Right kidney (tissue), 1 donor: ENCODE measurements at regions not wholly inside any gene's neighbourhood (a gene's known extent, or its start where the extent isn't known, plus 50 kb on each side); places are given as distances from the start of the nearest gene placed in this dataset.
"Not testable (repeated sequence)": the region's sequence is repeated elsewhere in the genome, so short reads cannot be mapped to it uniquely, and the experiment has no call there.

Experiments used
- DNase-seq: peaks from one replicate; pipeline ENCODE4 v3.0.0-alpha.2; 2016

DNA sequence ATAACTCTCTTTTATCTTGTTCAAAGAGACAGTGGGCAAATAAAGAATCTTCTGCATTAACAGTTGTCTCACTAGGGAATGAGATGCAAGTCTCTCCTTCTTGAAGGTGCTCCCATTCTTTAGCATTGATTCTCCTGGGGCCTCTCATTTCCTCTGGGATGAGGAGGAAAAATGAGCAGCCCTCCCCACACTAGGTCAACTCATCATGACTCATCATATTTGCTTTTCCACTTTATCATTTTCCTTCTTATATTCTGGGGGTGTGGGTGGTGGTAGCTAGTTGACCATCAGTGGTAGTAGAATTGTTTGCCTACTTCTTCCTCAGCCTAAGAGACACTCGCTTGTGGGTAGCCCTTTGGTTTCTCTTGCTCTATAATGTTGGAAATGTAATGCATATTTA lies 182.0 kb upstream of the C1orf87 start:
- no peak for DNase-seq

DNA sequence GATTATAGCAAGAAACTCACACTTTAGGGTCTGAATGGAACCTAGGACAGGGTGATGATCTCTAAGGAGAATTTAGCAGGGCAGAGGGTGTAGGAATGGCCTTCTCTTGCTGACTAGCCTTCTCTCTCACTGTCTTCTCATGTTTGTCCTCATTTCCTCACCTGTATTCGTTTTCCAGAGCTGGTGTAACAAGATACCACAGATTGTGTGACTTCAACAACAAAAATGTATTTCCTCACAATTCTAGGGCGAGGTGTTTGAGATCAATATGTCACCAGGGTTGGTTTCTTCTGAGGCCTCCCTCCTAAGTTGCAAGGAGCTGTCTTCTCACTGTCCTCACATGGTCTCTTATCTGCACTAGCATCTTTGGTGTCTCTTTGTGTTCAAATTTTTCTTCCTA lies 177.9 kb upstream of the C1orf87 start:
- DNase-seq, result no peak

GRCh38 chr1:60247467-60247866 lies 173.9 kb upstream of the C1orf87 start:
- DNase-seq, result not testable (repeated sequence)

- DNase-seq, result no peak
These were observed 171.8 kb upstream of the C1orf87 start for GRCh38 chr1:60245324-60245723.

- no peak for DNase-seq
These were observed 171.3 kb upstream of the C1orf87 start for GRCh38 chr1:60244906-60245305.

DNA sequence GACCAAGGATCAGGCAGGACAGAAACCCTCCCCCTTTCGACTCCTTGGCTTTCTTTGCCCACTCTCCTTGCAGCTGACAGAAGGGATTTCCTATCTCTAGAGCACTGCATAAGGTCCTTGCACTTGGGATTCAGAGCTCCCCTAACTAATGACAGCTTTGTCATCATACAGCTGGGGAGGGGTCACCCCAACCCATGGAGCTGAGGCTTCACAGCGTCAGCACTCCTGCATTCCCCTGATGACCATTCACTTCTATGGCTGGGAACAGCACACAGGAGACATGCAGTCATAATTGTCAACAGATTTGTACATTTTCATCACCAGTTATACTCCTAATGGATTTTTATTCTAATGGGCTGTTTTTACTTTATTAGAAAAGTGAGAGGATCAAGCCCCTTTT lies 161.7 kb upstream of the C1orf87 start:
- DNase-seq, result no peak

GRCh38 chr1:60234776-60235175 lies 161.2 kb upstream of the C1orf87 start:
- no peak for DNase-seq

- no peak for DNase-seq
These were observed 156.3 kb upstream of the C1orf87 start for GRCh38 chr1:60229821-60230220.

- DNase-seq, result no peak
These were observed 154.5 kb upstream of the C1orf87 start for GRCh38 chr1:60228041-60228491.

DNA sequence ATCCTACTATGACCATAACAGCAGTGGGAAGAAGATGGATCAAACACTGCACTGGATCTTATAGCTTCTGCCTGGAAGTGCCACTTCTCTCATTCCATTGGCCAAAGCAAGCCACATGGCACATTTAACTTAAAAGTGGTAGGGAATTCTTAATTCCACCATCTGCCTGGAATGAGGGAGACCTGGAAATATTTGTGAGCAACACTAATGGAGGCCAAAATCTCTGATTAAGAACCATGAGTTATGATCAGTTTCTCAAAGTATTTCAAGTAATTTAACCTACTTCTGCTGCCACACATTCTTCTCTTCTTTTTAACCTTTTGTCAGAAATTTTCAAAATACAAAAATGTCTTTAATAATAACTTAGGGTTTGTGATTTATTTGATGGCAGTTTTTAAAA lies 154.0 kb upstream of the C1orf87 start:
- DNase-seq, result no peak

DNA sequence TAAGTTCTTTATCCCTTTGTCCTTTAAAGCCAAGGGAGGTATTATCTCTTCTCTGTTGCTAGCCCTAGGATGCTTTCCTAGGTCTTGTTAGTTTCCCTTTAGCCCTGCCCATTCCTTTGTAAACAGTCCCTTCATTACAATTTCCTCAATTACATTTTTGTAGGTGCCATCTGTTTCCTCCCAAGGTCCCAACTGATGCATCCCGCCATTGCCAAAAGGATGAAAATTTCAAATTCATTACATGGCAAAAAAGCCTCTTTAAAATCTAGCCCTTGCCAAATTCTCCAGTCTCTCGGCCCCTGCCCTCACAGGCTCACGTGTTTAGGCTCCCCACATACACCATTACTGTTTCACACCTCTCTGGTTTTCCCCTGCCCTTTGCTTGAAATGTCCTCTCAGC lies 151.9 kb upstream of the C1orf87 start:
- no peak for DNase-seq

GRCh38 chr1:60224523-60224922 lies 151.0 kb upstream of the C1orf87 start:
- no peak for DNase-seq

GRCh38 chr1:60223158-60223557 lies 149.6 kb upstream of the C1orf87 start:
- DNase-seq, result no peak

GRCh38 chr1:60222360-60223115 lies 149.0 kb upstream of the C1orf87 start:
- DNase-seq, result no peak

DNA sequence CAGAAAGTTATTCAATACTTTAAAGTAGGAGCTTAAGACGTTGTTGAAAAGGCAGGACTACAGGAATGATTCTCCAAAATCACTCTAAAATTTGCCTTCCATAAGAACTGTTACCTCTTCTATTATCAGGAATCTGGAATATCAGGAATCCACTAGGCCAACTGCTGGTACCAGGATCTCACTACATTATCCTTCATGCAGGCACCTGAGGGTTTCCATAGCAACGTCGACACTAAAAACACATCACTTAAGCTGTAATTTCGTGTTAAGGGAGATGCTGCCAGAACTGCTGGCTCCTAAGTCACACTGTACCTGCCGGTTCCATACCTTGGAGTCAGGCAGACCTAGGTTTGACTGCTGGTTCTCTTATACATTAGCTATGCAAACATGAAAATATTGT lies 139.7 kb upstream of the C1orf87 start:
- no peak for DNase-seq

- no peak for DNase-seq
These were observed 122.5 kb upstream of the C1orf87 start for GRCh38 chr1:60196026-60196425.

GRCh38 chr1:60185684-60186083 lies 112.1 kb upstream of the C1orf87 start:
- DNase-seq, result no peak

DNA sequence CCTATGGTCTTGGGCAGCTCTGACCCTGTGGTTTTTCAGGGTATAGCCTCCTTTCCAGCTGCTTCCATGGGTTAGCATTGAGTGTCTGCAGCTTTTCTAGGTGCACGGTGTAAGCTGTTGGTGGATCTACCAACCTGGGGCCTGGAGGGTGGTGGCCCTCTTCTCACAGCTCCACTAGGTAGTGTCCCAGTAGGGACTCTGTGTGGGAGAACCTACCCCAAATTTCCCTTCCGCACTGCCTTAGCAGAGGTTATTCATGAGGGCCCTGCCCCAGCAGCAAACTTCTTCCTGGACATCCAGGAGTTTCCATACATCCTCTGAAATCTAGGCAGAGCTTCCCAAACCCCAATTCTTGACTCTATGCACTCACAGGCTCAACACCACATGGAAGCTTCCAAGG lies 111.0 kb upstream of the C1orf87 start:
- no peak for DNase-seq

DNA sequence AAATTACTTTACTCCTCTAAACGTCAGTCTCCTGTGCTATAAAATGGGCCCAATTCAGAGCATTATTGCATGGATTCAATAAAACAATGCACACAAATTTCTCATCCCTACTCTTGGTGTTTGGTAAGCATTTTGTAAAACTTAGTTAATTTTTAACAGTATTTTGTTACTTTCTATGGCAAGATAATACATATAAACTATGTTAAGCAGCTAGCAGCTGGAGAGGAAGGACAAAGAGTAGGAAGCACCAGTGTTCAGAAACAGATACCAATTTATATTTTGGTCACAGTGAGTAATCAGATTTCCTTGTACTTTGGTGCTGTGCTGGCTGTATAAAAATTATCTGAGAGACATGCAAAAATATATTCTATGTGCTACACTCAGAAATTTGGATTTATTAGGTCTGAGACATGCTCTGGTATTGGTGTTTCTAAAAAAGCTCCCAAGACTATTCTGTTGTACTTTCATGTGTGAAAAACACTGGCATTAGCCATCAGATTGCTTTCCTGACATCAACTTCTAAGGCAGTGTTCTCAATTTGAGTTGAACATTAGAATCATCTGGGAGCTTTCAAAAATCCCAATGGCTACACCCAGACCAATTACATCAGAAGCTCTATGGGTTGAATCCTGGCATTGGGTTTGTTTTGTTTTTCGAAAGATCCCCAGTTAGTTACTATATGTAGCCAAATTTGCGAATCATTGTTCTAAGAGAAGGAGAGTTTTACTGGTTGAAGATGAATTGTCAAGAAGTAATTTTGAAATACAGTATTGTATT lies 100.3 kb upstream of the C1orf87 start:
- DNase-seq, result no peak

DNA sequence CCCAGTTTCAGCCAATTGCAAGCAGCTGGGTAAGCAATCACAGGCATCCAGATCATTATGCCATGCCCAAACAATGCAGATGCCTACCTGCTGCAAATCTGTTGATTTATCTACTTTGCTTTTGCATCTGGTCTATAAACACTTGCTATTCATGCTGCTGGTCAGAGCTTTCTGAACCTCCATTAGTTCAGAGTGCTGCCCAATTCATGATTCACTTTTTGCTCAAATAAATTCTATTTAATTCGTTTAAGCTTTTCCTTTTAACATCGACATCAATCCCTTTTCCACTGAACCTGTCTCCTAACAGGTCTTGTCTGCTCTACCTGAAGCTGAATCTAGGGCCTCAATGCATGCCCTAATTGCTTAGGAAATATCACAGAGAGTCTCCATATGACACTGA lies 99.4 kb upstream of the C1orf87 start:
- no peak for DNase-seq

GRCh38 chr1:60171801-60172200 lies 98.2 kb upstream of the C1orf87 start:
- DNase-seq, result no peak

GRCh38 chr1:60170709-60171108 lies 97.1 kb upstream of the C1orf87 start:
- no peak for DNase-seq

GRCh38 chr1:60169206-60169605 lies 95.6 kb upstream of the C1orf87 start:
- no peak for DNase-seq

DNA sequence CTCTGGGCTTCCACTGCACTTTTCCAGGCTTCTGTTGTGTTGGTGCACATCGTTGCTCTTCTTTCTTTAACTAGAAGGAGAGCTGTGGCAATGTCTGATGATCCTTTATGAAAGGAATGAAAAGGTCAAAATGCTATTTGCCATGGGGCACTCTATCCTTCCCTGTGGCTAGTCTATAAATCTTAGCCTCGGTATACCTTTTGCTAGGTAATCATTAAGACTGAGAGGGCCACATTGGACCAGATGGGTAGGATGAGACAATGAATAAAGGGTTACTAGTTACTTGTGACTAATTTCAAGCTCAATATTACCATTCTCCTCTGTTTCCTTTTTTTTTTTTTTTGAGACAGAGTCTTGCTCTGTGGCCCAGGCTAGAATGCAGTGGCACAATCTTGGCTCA lies 89.4 kb upstream of the C1orf87 start:
- no peak for DNase-seq
